ENCODE measurements at regions not wholly inside any gene's neighbourhood (a gene's known extent, or its start where the extent isn't known, plus 50 kb on each side); places are given as distances from the start of the nearest gene placed in this dataset.

- TF ChIP-seq ZFX (IDR thresholded peaks at IDR 0.05; ENCODE audit: borderline replicate concordance) (no peak), CTCF (IDR thresholded peaks at IDR 0.05) (no peak)
These were observed 584.4 kb upstream of the AMELY start for GRCh38 chrY:7496001-7496400.
